DND-41 (cell line): ENCODE measurements at regions not wholly inside any gene's neighbourhood (a gene's known extent, or its start where the extent isn't known, plus 50 kb on each side); places are given as distances from the start of the nearest gene placed in this dataset.

Experiments
- CTCF ChIP-seq: IDR thresholded peaks from 2 replicates; pipeline ENCODE4 v1.5.1; 2012; ENCODE audit warnings: borderline replicate concordance, low read length, moderate library complexity, mild to moderate bottlenecking; ENCODE audit not compliant: poor library complexity, severe bottlenecking; ENCODE audit errors: extremely low read depth
- EZH2 ChIP-seq: IDR thresholded peaks from 3 replicates; pipeline ENCODE4 v1.6.1; 2012; ENCODE audit warnings: borderline replicate concordance, low read depth, mild to moderate bottlenecking, moderate library complexity, low read length, inconsistent platforms; ENCODE audit not compliant: severe bottlenecking

GRCh38 chr5:103703617-103704016, 141.0 kb upstream of the NUDT12 start:
- TF ChIP-seq CTCF (no peak), EZH2 (no peak)
